ENCODE measurements at regions not wholly inside any gene's neighbourhood (a gene's known extent, or its start where the extent isn't known, plus 50 kb on each side); places are given as distances from the start of the nearest gene placed in this dataset.

DNA sequence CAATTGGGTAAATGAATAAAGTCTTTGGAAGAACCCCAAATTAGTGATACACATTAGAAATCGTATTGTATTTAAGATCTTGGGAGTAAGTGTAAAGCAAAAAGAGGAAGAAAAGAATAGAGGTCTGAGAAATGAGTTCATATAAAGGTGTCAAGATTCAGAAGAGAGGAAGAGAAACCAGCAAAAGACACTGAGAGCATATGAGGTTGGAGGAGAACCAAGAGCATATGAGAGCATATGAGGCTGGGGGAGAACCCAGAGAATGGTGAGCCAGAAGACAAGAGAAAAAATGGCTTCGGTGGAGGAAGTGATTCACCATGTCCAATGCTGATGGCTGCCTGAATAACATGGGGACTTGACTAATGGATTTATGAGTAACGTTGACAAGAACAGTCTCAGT lies 620.1 kb upstream of the GCFC2 start:
- H3K27me3 ChIP-seq: no peaks in the 10 kb centered on the region
- DNase-seq: no peak
- WGBS, 2 donors: 75 to 83% methylated on average over 3 of the region's 3 CpGs
- intact Hi-C loops (cut with DNase I; ENCODE audit: low total_unique reads): no loop called here
- H3K36me3 ChIP-seq (ENCODE audit: low read depth, missing control alignments): no peaks in the 10 kb centered on the region
- no peak for TF ChIP-seq POLR2A (IDR thresholded peaks at IDR 0.05)
- TF ChIP-seq CTCF (IDR thresholded peaks at IDR 0.05): no peak
- no peak overlapping the region for H3K4me3 ChIP-seq
- no peaks in the 10 kb centered on the region for H3K9me3 ChIP-seq
- no peak overlapping the region for H3K27ac ChIP-seq
- no peaks in the 10 kb centered on the region for H3K4me1 ChIP-seq

DNA sequence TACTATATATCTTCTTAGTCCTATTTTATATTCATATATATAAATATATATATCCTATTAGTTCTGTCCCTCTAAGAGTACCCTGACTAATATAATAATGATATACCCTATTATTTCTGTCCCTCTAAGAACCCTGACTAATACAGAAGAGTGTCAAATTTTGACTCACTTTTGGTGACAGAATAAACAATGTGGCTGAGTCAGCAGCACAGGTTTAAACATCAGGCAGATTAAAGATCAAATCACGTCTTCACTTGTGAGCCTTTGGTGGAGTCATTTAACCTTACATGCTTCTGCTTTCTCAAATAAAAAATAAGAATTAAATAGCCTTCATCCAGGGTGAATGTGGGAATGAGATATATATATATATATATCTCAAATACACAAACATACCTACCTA lies 615.9 kb upstream of the GCFC2 start:
- TF ChIP-seq POLR2A (IDR thresholded peaks at IDR 0.05): no peak
- no peak for TF ChIP-seq CTCF (IDR thresholded peaks at IDR 0.05)
- intact Hi-C loops (cut with DNase I; ENCODE audit: low total_unique reads): no loop called here
- Histone ChIP-seq H3K27me3 (no peaks in the 10 kb centered on the region), H3K27ac (no peak overlapping the region), H3K4me1 (no peaks in the 10 kb centered on the region), H3K4me3 (no peak overlapping the region), H3K9me3 (no peaks in the 10 kb centered on the region), H3K36me3 (ENCODE audit: low read depth, missing control alignments) (no peaks in the 10 kb centered on the region)
- DNase-seq: no peak
- WGBS, 2 donors: 77 to 78% methylated on average over 1 of the region's 1 CpG

GRCh38 chr2:76323381-76323780 lies 612.7 kb upstream of the GCFC2 start:
- Histone ChIP-seq H3K9me3 (no peaks in the 10 kb centered on the region), H3K27ac (no peak overlapping the region), H3K27me3 (no peaks in the 10 kb centered on the region), H3K4me3 (no peak overlapping the region), H3K36me3 (ENCODE audit: low read depth, missing control alignments) (no peaks in the 10 kb centered on the region), H3K4me1 (no peaks in the 10 kb centered on the region)
- DNase-seq: no peak
- 86 to 90% methylated on average over 4 of the region's 4 CpGs for WGBS, 2 donors
- intact Hi-C loops (cut with DNase I; ENCODE audit: low total_unique reads): no loop called here
- TF ChIP-seq POLR2A (IDR thresholded peaks at IDR 0.05): no peak
- TF ChIP-seq CTCF (IDR thresholded peaks at IDR 0.05): no peak

GRCh38 chr2:76320716-76321115 lies 610.0 kb upstream of the GCFC2 start:
- Histone ChIP-seq H3K9me3 (no peaks in the 10 kb centered on the region), H3K27ac (no peak overlapping the region), H3K27me3 (no peaks in the 10 kb centered on the region), H3K36me3 (ENCODE audit: low read depth, missing control alignments) (no peaks in the 10 kb centered on the region), H3K4me1 (no peaks in the 10 kb centered on the region), H3K4me3 (no peak overlapping the region)
- intact Hi-C loops (cut with DNase I; ENCODE audit: low total_unique reads): no loop called here
- TF ChIP-seq POLR2A (IDR thresholded peaks at IDR 0.05) (no peak), CTCF (IDR thresholded peaks at IDR 0.05) (no peak)
- no peak for DNase-seq

DNA sequence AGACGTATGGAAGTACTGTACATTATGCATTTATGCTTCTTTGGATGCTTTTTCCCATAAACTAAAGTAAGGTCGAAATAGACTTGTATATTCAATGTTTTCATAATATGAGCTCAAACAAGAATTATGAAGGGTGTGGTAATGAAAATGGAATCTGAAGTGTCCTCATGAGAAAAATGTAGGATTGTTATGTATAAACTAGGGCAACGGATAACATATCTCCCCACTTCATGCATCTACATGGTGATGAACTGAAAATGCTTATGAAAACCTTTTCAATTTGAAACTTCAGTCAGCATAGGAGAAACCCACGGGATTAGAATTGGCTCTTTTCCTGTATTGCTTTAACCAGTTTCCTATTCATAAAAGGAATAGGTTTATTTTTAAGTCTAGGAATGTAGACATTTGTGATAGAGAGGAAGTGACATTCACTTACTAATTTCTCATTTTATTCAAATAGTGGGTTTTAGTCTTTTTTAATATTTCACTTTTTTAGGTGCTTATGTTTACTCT lies 608.2 kb upstream of the GCFC2 start:
- TF ChIP-seq CTCF (IDR thresholded peaks at IDR 0.05) (no peak), POLR2A (IDR thresholded peaks at IDR 0.05) (no peak)
- Histone ChIP-seq H3K9me3 (no peaks in the 10 kb centered on the region), H3K4me3 (no peak overlapping the region), H3K27me3 (no peaks in the 10 kb centered on the region), H3K36me3 (ENCODE audit: low read depth, missing control alignments) (no peaks in the 10 kb centered on the region), H3K27ac (no peak overlapping the region), H3K4me1 (no peaks in the 10 kb centered on the region)
- intact Hi-C loops (cut with DNase I; ENCODE audit: low total_unique reads): no loop called here
- no peak for DNase-seq
- 79 to 86% methylated on average over 4 of the region's 4 CpGs for WGBS, 2 donors
